ENCODE measurements at regions not wholly inside any gene's neighbourhood (a gene's known extent, or its start where the extent isn't known, plus 50 kb on each side); places are given as distances from the start of the nearest gene placed in this dataset.

- no peak for DNase-seq
- H3K9me3 ChIP-seq: no peaks in the 10 kb centered on the region
- H3K36me3 ChIP-seq: no peaks in the 10 kb centered on the region
- H3K27me3 ChIP-seq: no peaks in the 10 kb centered on the region
- intact Hi-C loops (cut with DNase I; ENCODE audit: low total_unique reads): no loop called here
- H3K4me3 ChIP-seq: no peak overlapping the region
- H3K27ac ChIP-seq: no peak overlapping the region
- TF ChIP-seq POLR2A (IDR thresholded peaks at IDR 0.05) (no peak), CTCF (IDR thresholded peaks at IDR 0.05) (no peak)
- H3K4me1 ChIP-seq: no peaks in the 10 kb centered on the region
Observed at GRCh38 chr2:60163691-60164090, 389.8 kb downstream of the BCL11A start.

- Histone ChIP-seq H3K27me3 (no peaks in the 10 kb centered on the region), H3K27ac (no peak overlapping the region), H3K4me1 (no peaks in the 10 kb centered on the region), H3K4me3 (no peak overlapping the region), H3K36me3 (no peaks in the 10 kb centered on the region), H3K9me3 (no peaks in the 10 kb centered on the region)
- intact Hi-C loops (cut with DNase I; ENCODE audit: low total_unique reads): no loop called here
- no peak for DNase-seq
- TF ChIP-seq POLR2A (IDR thresholded peaks at IDR 0.05): no peak
- TF ChIP-seq CTCF (IDR thresholded peaks at IDR 0.05): no peak
Observed at GRCh38 chr2:60159519-60159918, 393.9 kb downstream of the BCL11A start.

- no peak overlapping the region for H3K27ac ChIP-seq
- H3K27me3 ChIP-seq: no peaks in the 10 kb centered on the region
- intact Hi-C loops (cut with DNase I; ENCODE audit: low total_unique reads): no loop called here
- no peak for DNase-seq
- TF ChIP-seq POLR2A (IDR thresholded peaks at IDR 0.05) (no peak), CTCF (IDR thresholded peaks at IDR 0.05) (no peak)
- no peaks in the 10 kb centered on the region for H3K9me3 ChIP-seq
- H3K36me3 ChIP-seq: no peaks in the 10 kb centered on the region
- no peaks in the 10 kb centered on the region for H3K4me1 ChIP-seq
- no peak overlapping the region for H3K4me3 ChIP-seq
Observed at GRCh38 chr2:60158262-60158661, 395.2 kb downstream of the BCL11A start.

- TF ChIP-seq POLR2A (IDR thresholded peaks at IDR 0.05) (no peak), CTCF (IDR thresholded peaks at IDR 0.05) (no peak)
- H3K27ac ChIP-seq: no peak overlapping the region
- H3K27me3 ChIP-seq: no peaks in the 10 kb centered on the region
- DNase-seq: no peak
- no peak overlapping the region for H3K4me3 ChIP-seq
- H3K4me1 ChIP-seq: no peaks in the 10 kb centered on the region
- intact Hi-C loops (cut with DNase I; ENCODE audit: low total_unique reads): no loop called here
- no peaks in the 10 kb centered on the region for H3K36me3 ChIP-seq
- no peaks in the 10 kb centered on the region for H3K9me3 ChIP-seq
Observed at GRCh38 chr2:60157283-60157682, 396.2 kb downstream of the BCL11A start.

- no peaks in the 10 kb centered on the region for H3K9me3 ChIP-seq
- TF ChIP-seq POLR2A (IDR thresholded peaks at IDR 0.05) (no peak), CTCF (IDR thresholded peaks at IDR 0.05) (no peak)
- no peak for DNase-seq
- no peaks in the 10 kb centered on the region for H3K36me3 ChIP-seq
- no peak overlapping the region for H3K27ac ChIP-seq
- intact Hi-C loops (cut with DNase I; ENCODE audit: low total_unique reads): no loop called here
- H3K4me3 ChIP-seq: no peak overlapping the region
- no peaks in the 10 kb centered on the region for H3K4me1 ChIP-seq
- no peaks in the 10 kb centered on the region for H3K27me3 ChIP-seq
Observed at GRCh38 chr2:60154142-60154541, 399.3 kb downstream of the BCL11A start.
